CD4-positive, alpha-beta memory T cell (primary cell): ENCODE measurements at regions not wholly inside any gene's neighbourhood (a gene's known extent, or its start where the extent isn't known, plus 50 kb on each side); places are given as distances from the start of the nearest gene placed in this dataset.

Experiments
- CTCF ChIA-PET: fragments of 350-600 bp; sonication (Branson Sonifier 250); formaldehyde crosslinking; loops from one replicate; lab custom pipeline; 2021; ENCODE audit warnings: inconsistent platforms; ENCODE audit not compliant: partially characterized antibody; lab: Charles Lee
- POLR2A ChIA-PET: fragments of 350-600 bp; sonication (Branson Sonifier 250); formaldehyde crosslinking; loops from one replicate; lab custom pipeline; 2021; ENCODE audit not compliant: partially characterized antibody; lab: Charles Lee
- DNase-seq, 5 donors: peaks; one replicate each; pipeline versions ENCODE4 v3.0.0 to v3.0.0-alpha.2; 2020 to 2022; ENCODE audit warnings: mixed read lengths in 1 of 5
- H3K27ac ChIP-seq: one replicate; pipeline ENCODE4 v1.7.0; 2013; ENCODE audit warnings: low read depth, low read length
- H3K27me3 ChIP-seq: 2 replicates; pipeline ENCODE4 v1.7.0; 2013; ENCODE audit warnings: mild to moderate bottlenecking, low read length, moderate library complexity; ENCODE audit not compliant: insufficient read depth
- H3K36me3 ChIP-seq: 2 replicates; pipeline ENCODE4 v1.7.0; 2013; ENCODE audit warnings: mild to moderate bottlenecking, low read length, moderate library complexity; ENCODE audit not compliant: insufficient read depth
- H3K4me1 ChIP-seq: 2 replicates; pipeline ENCODE4 v1.7.0; 2013; ENCODE audit warnings: mild to moderate bottlenecking, low read length, moderate library complexity; ENCODE audit not compliant: insufficient read depth
- H3K4me3 ChIP-seq, 2 donors: one replicate each; pipeline ENCODE4 v1.7.0; 2013; ENCODE audit warnings: low read length in 2 of 2, mild to moderate bottlenecking in 1 of 2
- H3K9me3 ChIP-seq, 2 donors: one replicate each; pipeline ENCODE4 v1.7.0; 2013; ENCODE audit warnings: low read length in 2 of 2, control low read depth in 1 of 2; ENCODE audit not compliant: control insufficient read depth in 1 of 2
- H3K27ac Mint-ChIP-seq, 7 donors: one replicate each; pipeline ENCODE4 v1.8.0; 2020 to 2021; ENCODE audit warnings: mixed read lengths in 7 of 7, mild to moderate bottlenecking in 6 of 7, inconsistent platforms in 3 of 7, moderate library complexity in 3 of 7
- H3K27me3 Mint-ChIP-seq, 2 donors: one replicate each; pipeline ENCODE4 v1.8.0; 2020 to 2021; ENCODE audit warnings: mixed read lengths in 2 of 2
- H3K36me3 Mint-ChIP-seq, 2 donors: one replicate each; pipeline ENCODE4 v1.8.0; 2020 to 2021; ENCODE audit warnings: mixed read lengths in 2 of 2, inconsistent platforms in 1 of 2, mild to moderate bottlenecking in 1 of 2
- H3K4me1 Mint-ChIP-seq, 4 donors: one replicate each; pipeline ENCODE4 v1.8.0; 2020 to 2021; ENCODE audit warnings: mixed read lengths in 4 of 4, mild to moderate bottlenecking in 1 of 4
- H3K4me3 Mint-ChIP-seq, 8 donors: one replicate each; pipeline ENCODE4 v1.8.0; 2020 to 2021; ENCODE audit warnings: mixed read lengths in 8 of 8, mild to moderate bottlenecking in 7 of 8, moderate library complexity in 6 of 8, inconsistent platforms in 3 of 8
- H3K9me3 Mint-ChIP-seq, 8 donors: one replicate each; pipeline ENCODE4 v1.8.0; 2020 to 2021; ENCODE audit warnings: mixed read lengths in 8 of 8, mild to moderate bottlenecking in 5 of 8, inconsistent platforms in 3 of 8, moderate library complexity in 1 of 8
- intact Hi-C: fragments of 100-400 bp; cut with micrococcal nuclease; formaldehyde crosslinking; loops from one replicate; pipeline ENCODE4 v1.15.1; 2023

DNA sequence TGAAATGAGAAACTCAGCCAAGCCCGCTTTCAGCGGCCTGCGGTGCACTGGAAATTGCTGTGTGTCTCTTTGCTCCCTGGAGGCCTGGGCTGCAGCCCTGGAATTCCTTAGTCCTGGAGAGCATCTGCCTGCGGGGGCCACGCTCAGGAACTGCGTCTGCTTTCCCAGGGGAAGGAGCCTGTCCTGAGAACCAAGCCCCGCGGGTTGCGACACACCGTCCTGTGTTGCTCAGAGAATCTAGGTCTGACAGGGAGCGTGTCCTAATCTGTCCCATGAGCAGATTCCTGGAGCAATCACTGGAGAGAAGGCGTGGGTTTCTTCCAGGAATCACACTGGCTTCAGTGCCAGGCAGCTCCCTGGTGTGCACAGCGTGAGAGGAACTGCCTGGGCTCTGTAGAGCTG is 708.1 kb downstream of the BRD1 start:
- peaks cover 0 to 5% (median 0%) of the 10 kb centered on the region in 8 donors for H3K9me3 Mint-ChIP-seq
- no peak overlapping the region for H3K4me3 Mint-ChIP-seq

DNA sequence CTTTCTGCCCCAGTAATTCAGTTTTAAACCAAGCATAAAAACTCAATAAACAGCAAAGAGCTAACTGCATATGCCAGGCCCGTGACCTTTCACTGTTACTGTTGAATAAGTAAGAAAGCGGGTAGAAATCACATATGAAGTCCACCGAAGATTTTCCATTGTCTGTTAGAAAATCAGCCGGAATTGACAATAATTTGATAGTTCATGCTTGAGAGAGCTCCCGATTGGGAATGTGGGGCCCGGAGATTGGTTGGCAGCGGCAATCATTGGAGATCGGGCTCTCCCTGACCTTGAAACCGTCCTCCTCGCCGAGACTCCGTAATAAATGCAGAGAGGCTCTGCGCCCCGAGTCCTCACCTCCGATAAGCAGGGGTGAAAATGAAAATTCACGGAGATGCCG is 709.6 kb downstream of the BRD1 start:
- Mint-ChIP-seq H3K36me3 (no peaks in the 10 kb centered on the region), H3K4me1 (no peaks in the 10 kb centered on the region), H3K27ac (no peak overlapping the region), H3K27me3 (peaks cover 1 to 2% of the 10 kb centered on the region in 2 donors), H3K9me3 (peaks cover 0 to 2% (median 0%) of the 10 kb centered on the region in 8 donors), H3K4me3 (no peak overlapping the region)
- POLR2A ChIA-PET: no interaction called here
- Histone ChIP-seq H3K9me3 (no peaks in the 10 kb centered on the region), H3K36me3 (no peaks in the 10 kb centered on the region), H3K27ac (no peak overlapping the region), H3K4me3 (no peak overlapping the region), H3K27me3 (no peaks in the 10 kb centered on the region), H3K4me1 (no peaks in the 10 kb centered on the region)
- intact Hi-C loops: no loop called here
- no peak for DNase-seq
- CTCF ChIA-PET: no interaction called here

More for the DNA sequence above, 708.1 kb downstream of the BRD1 start:
- DNase-seq: no peak
- H3K4me3 ChIP-seq: no peak overlapping the region
- H3K27ac ChIP-seq: no peak overlapping the region
- no peaks in the 10 kb centered on the region for H3K9me3 ChIP-seq
- Mint-ChIP-seq H3K27ac (no peak overlapping the region), H3K36me3 (no peaks in the 10 kb centered on the region), H3K4me1 (no peaks in the 10 kb centered on the region), H3K27me3 (peaks cover 6 to 8% of the 10 kb centered on the region in 2 donors)
- intact Hi-C loops: no loop called here
- peaks cover 4% of the 10 kb centered on the region for H3K27me3 ChIP-seq
- H3K4me1 ChIP-seq: no peaks in the 10 kb centered on the region
- ChIA-PET POLR2A (no interaction called here), CTCF (no interaction called here)
- no peaks in the 10 kb centered on the region for H3K36me3 ChIP-seq

DNA sequence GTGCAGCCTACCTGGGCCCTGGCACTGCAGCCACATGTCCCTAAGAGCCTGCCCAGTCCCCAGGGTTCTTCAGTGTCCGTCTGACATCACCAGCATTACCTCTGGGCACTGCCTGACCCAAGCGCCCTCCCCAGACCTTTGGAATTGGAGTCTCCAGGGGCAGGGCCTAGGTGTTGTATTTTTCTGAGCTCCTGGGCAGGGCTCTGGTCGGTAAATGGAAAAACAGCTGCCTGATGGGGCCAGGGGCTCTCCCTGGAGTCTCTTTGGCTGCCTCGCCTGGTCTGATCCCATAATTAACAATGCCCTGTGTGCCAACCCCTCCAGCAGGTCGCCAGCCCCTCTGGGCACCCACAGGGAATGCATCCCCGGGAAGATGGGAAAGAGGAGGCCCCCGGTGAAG is 710.2 kb downstream of the BRD1 start:
- CTCF ChIA-PET: no interaction called here
- Histone ChIP-seq H3K4me1 (no peaks in the 10 kb centered on the region), H3K36me3 (no peaks in the 10 kb centered on the region), H3K27ac (no peak overlapping the region), H3K4me3 (no peak overlapping the region), H3K27me3 (no peaks in the 10 kb centered on the region), H3K9me3 (no peaks in the 10 kb centered on the region)
- peaks cover 2 to 4% of the 10 kb centered on the region in 2 donors for H3K27me3 Mint-ChIP-seq
- intact Hi-C loops: no loop called here
- no peaks in the 10 kb centered on the region for H3K4me1 Mint-ChIP-seq
- no peaks in the 10 kb centered on the region for H3K36me3 Mint-ChIP-seq
- H3K4me3 Mint-ChIP-seq: no peak overlapping the region
- no peak for DNase-seq
- peaks cover 0 to 2% (median 0%) of the 10 kb centered on the region in 8 donors for H3K9me3 Mint-ChIP-seq
- POLR2A ChIA-PET: no interaction called here
- H3K27ac Mint-ChIP-seq: no peak overlapping the region

GRCh38 chr22:49116486-49117120 is 711.1 kb downstream of the BRD1 start:
- POLR2A ChIA-PET: no interaction called here
- no peak overlapping the region for H3K27ac Mint-ChIP-seq
- no peak overlapping the region for H3K27ac ChIP-seq
- no peak for DNase-seq
- CTCF ChIA-PET: no interaction called here
- no peaks in the 10 kb centered on the region for H3K36me3 ChIP-seq
- no peaks in the 10 kb centered on the region for H3K4me1 ChIP-seq
- H3K9me3 Mint-ChIP-seq: no peaks in the 10 kb centered on the region
- no peaks in the 10 kb centered on the region for H3K27me3 ChIP-seq
- H3K4me1 Mint-ChIP-seq: no peaks in the 10 kb centered on the region
- H3K4me3 Mint-ChIP-seq: no peak overlapping the region
- intact Hi-C loops: no loop called here
- no peaks in the 10 kb centered on the region for H3K36me3 Mint-ChIP-seq
- H3K4me3 ChIP-seq: no peak overlapping the region
- H3K9me3 ChIP-seq: no peaks in the 10 kb centered on the region
- peaks cover 2 to 4% of the 10 kb centered on the region in 2 donors for H3K27me3 Mint-ChIP-seq

GRCh38 chr22:49116021-49116420 is 711.7 kb downstream of the BRD1 start:
- H3K9me3 Mint-ChIP-seq: no peaks in the 10 kb centered on the region
- no peaks in the 10 kb centered on the region for H3K4me1 Mint-ChIP-seq
- no peak for DNase-seq
- no peaks in the 10 kb centered on the region for H3K27me3 ChIP-seq
- no peak overlapping the region for H3K4me3 ChIP-seq
- no peaks in the 10 kb centered on the region for H3K36me3 Mint-ChIP-seq
- H3K9me3 ChIP-seq: no peaks in the 10 kb centered on the region
- no peak overlapping the region for H3K27ac Mint-ChIP-seq
- CTCF ChIA-PET: no interaction called here
- H3K4me3 Mint-ChIP-seq: no peak overlapping the region
- H3K27me3 Mint-ChIP-seq: peaks cover 2 to 4% of the 10 kb centered on the region in 2 donors
- H3K4me1 ChIP-seq: no peaks in the 10 kb centered on the region
- POLR2A ChIA-PET: no interaction called here
- H3K36me3 ChIP-seq: no peaks in the 10 kb centered on the region
- no peak overlapping the region for H3K27ac ChIP-seq
- intact Hi-C loops: no loop called here

GRCh38 chr22:49115197-49115596 is 712.5 kb downstream of the BRD1 start:
- intact Hi-C loops: no loop called here
- Histone ChIP-seq H3K4me1 (no peaks in the 10 kb centered on the region), H3K27me3 (no peaks in the 10 kb centered on the region), H3K27ac (no peak overlapping the region), H3K9me3 (no peaks in the 10 kb centered on the region), H3K36me3 (no peaks in the 10 kb centered on the region), H3K4me3 (no peak overlapping the region)
- ChIA-PET CTCF (no interaction called here), POLR2A (no interaction called here)
- no peaks in the 10 kb centered on the region for H3K4me1 Mint-ChIP-seq
- H3K27me3 Mint-ChIP-seq: peaks cover 2 to 5% of the 10 kb centered on the region in 2 donors
- no peaks in the 10 kb centered on the region for H3K36me3 Mint-ChIP-seq
- no peak overlapping the region for H3K4me3 Mint-ChIP-seq
- DNase-seq: no peak
- H3K9me3 Mint-ChIP-seq: no peaks in the 10 kb centered on the region
- no peak overlapping the region for H3K27ac Mint-ChIP-seq

DNA sequence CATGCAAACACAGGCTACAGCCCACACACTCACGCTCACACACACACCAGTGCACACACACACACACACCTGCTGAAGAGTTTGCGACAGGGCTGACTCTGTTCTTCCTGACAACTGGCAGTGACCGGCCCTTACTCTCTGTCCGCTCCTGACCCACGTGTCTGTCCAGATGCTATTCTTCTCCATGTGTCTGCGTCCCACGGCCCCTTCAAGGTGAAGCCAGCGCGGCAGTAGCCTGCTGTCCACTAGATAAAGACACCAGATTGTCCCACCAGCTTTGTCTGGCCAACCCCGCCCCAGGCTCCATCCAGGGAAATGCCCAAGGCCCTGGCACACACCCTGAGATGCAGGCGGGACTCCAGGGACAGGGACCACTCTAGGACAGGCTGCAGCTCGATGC is 713.9 kb downstream of the BRD1 start:
- no peaks in the 10 kb centered on the region for H3K9me3 Mint-ChIP-seq
- H3K4me1 Mint-ChIP-seq: no peaks in the 10 kb centered on the region
- no peaks in the 10 kb centered on the region for H3K4me1 ChIP-seq
- H3K36me3 Mint-ChIP-seq: no peaks in the 10 kb centered on the region
- H3K27me3 ChIP-seq: no peaks in the 10 kb centered on the region
- H3K9me3 ChIP-seq: no peaks in the 10 kb centered on the region
- ChIA-PET CTCF (no interaction called here), POLR2A (no interaction called here)
- DNase-seq: no peak
- intact Hi-C loops: no loop called here
- H3K4me3 Mint-ChIP-seq: no peak overlapping the region
- H3K27me3 Mint-ChIP-seq: peaks cover 3 to 6% of the 10 kb centered on the region in 2 donors
- no peak overlapping the region for H3K27ac ChIP-seq
- no peak overlapping the region for H3K27ac Mint-ChIP-seq
- H3K4me3 ChIP-seq: no peak overlapping the region
- no peaks in the 10 kb centered on the region for H3K36me3 ChIP-seq
